ENCODE measurements at regions not wholly inside any gene's neighbourhood (a gene's known extent, or its start where the extent isn't known, plus 50 kb on each side); places are given as distances from the start of the nearest gene placed in this dataset.

- TF ChIP-seq CTCF (IDR thresholded peaks at IDR 0.05): no peak
- TF ChIP-seq POLR2A (IDR thresholded peaks at IDR 0.05; ENCODE audit: low read depth): no peak
Measured at GRCh38 chr20:12055161-12055560, 137.5 kb downstream of the BTBD3 start.
